Suprapubic skin (tissue), 3 donors: ENCODE measurements at regions not wholly inside any gene's neighbourhood (a gene's known extent, or its start where the extent isn't known, plus 50 kb on each side); places are given as distances from the start of the nearest gene placed in this dataset.

Experiments used
- POLR2AphosphoS5 ChIP-seq, 3 donors: sonication (generic); formaldehyde crosslinking; IDR thresholded peaks; one replicate each; pipeline ENCODE4 v1.6.1; 2017; ENCODE audit warnings: antibody characterized with exemption in 3 of 3
- TF ChIP-seq, protein P1 (sequence below), 2 donors: fragments of 200-600 bp in 1 of 2; fragments of 450-650 bp in 1 of 2; sonication (generic) in 1 of 2; IDR thresholded peaks; one replicate each; pipeline ENCODE4 v1.5.1; 2016 to 2019; ENCODE audit warnings: antibody characterized with exemption in 2 of 2, mild to moderate bottlenecking in 1 of 2, moderate library complexity in 1 of 2

DNA sequence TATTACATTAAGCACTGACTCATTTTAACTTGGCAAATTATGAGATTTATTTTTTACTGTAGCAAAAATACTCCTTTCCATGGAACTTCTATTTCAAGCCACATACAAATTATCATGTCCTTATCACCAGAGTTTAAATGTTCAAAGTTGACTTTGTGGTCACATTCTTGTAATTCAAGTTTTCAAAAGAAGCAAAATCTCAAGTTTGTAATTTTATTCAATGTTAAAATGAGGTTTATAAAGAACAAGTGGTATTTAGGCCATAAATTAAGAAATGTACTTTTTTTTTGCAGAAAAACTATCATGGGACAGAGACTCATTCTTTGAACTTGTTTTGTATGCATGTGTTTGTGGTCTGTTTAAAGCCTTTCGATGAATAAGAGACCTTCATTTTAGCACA is 811.5 kb downstream of the TENT5A start:
- TF ChIP-seq, protein P1, sequence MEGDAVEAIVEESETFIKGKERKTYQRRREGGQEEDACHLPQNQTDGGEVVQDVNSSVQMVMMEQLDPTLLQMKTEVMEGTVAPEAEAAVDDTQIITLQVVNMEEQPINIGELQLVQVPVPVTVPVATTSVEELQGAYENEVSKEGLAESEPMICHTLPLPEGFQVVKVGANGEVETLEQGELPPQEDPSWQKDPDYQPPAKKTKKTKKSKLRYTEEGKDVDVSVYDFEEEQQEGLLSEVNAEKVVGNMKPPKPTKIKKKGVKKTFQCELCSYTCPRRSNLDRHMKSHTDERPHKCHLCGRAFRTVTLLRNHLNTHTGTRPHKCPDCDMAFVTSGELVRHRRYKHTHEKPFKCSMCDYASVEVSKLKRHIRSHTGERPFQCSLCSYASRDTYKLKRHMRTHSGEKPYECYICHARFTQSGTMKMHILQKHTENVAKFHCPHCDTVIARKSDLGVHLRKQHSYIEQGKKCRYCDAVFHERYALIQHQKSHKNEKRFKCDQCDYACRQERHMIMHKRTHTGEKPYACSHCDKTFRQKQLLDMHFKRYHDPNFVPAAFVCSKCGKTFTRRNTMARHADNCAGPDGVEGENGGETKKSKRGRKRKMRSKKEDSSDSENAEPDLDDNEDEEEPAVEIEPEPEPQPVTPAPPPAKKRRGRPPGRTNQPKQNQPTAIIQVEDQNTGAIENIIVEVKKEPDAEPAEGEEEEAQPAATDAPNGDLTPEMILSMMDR (IDR thresholded peaks at IDR 0.05): no peak
- no peak for TF ChIP-seq POLR2AphosphoS5 (IDR thresholded peaks at IDR 0.05)
